Stomach smooth muscle (tissue), 2 donors: ENCODE measurements at regions not wholly inside any gene's neighbourhood (a gene's known extent, or its start where the extent isn't known, plus 50 kb on each side); places are given as distances from the start of the nearest gene placed in this dataset.

ENCODE experiments used
- H3K27ac ChIP-seq: one replicate; pipeline ENCODE4 v1.7.0; 2013; ENCODE audit warnings: mild to moderate bottlenecking, low read length, inconsistent platforms
- H3K27me3 ChIP-seq, 2 donors: one replicate each; pipeline ENCODE4 v1.7.0; 2013; ENCODE audit warnings: low read length in 2 of 2; ENCODE audit not compliant: insufficient read depth in 2 of 2, control insufficient read depth in 1 of 2
- H3K36me3 ChIP-seq, 2 donors: one replicate each; pipeline ENCODE4 v1.7.0; 2013; ENCODE audit warnings: low read length in 2 of 2; ENCODE audit not compliant: control insufficient read depth in 2 of 2, insufficient read depth in 2 of 2
- H3K4me1 ChIP-seq: one replicate; pipeline ENCODE4 v1.7.0; 2013; ENCODE audit warnings: low read length; ENCODE audit not compliant: control insufficient read depth, insufficient read depth
- H3K4me3 ChIP-seq, 2 donors: one replicate each; pipeline ENCODE4 v1.7.0; 2013; ENCODE audit warnings: low read length in 2 of 2
- H3K9ac ChIP-seq, 2 donors: one replicate each; pipeline ENCODE4 v1.7.0; 2013; ENCODE audit warnings: low read length in 2 of 2, mild to moderate bottlenecking in 1 of 2
- H3K9me3 ChIP-seq, 2 donors: one replicate each; pipeline ENCODE4 v1.7.0; 2013; ENCODE audit warnings: low read length in 2 of 2; ENCODE audit not compliant: control insufficient read depth in 2 of 2
- donor health status: healthy.
- donor health status: Pancreatic carcinoma.

DNA sequence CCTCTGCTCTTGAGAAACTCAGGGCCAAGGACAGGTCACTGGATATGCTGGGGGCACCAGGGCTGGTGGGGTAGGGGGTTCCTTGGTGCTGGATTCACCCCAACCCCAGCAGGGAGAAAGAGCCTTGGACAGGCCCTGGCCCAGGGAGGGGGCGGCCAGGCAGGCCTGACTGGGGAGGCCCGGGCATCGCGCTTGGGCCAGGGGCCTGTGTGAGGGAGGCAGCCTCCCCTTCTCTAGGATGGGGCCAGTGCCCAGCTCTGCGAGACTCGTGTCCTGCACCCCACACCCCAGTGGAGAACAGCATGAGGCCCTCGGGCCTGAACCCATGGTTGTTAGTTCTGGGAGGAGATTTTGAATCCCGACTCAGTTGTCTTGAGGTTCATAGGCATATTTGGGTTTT lies 217.1 kb downstream of the ZNF248 start:
- Histone ChIP-seq H3K27ac (no peak overlapping the region), H3K9me3 (peaks cover 3 to 6% of the 10 kb centered on the region in 2 donors), H3K27me3 (no peaks in the 10 kb centered on the region), H3K9ac (no peak overlapping the region), H3K4me3 (no peak overlapping the region), H3K36me3 (no peaks in the 10 kb centered on the region), H3K4me1 (no peaks in the 10 kb centered on the region)

DNA sequence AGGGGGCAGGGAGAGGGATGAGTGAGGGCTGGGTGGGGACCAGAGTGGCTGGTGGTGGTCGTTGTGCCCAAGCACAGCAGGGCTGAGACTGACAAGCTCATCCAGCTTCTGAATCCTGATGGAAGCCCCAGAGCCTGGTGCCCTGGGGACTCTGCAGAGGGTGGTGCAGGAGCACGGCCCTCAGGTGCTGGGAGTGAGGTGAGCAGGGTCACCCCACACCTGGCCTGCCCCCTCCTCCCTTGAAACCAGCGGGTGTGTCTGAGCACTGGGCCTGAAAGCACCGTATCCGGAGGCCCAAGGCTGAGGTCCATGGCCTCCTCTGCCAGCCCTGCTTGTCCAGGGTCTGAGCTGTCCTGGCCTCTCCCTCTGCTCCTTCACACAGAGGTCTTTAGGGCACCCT lies 218.2 kb downstream of the ZNF248 start:
- Histone ChIP-seq H3K27me3 (no peaks in the 10 kb centered on the region), H3K9ac (no peak overlapping the region), H3K4me1 (no peaks in the 10 kb centered on the region), H3K9me3 (peaks cover 3 to 6% of the 10 kb centered on the region in 2 donors), H3K27ac (no peak overlapping the region), H3K4me3 (no peak overlapping the region), H3K36me3 (no peaks in the 10 kb centered on the region)

DNA sequence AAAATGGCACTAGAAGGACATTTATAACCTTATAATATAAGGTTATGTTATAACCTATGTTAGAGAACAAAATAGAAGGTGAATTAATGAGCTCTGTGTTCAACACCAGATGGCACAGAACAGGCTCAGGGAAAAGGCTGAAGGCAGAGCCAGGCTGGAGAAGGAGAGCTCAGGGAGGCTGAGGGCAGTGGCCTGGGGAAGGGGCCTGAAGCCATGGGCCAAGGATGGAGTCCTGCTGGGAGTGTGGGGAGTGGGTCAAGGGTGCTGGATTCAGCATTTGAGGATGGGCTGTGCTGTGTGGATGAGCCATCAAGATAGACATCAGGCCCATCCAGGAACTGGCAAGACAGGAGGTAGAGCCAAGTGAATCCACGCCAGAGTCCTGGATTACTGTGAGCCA lies 218.8 kb downstream of the ZNF248 start:
- Histone ChIP-seq H3K27me3 (no peaks in the 10 kb centered on the region), H3K9me3 (peaks cover 3 to 9% of the 10 kb centered on the region in 2 donors), H3K4me3 (no peak overlapping the region), H3K36me3 (no peaks in the 10 kb centered on the region), H3K9ac (no peak overlapping the region), H3K27ac (no peak overlapping the region), H3K4me1 (no peaks in the 10 kb centered on the region)

DNA sequence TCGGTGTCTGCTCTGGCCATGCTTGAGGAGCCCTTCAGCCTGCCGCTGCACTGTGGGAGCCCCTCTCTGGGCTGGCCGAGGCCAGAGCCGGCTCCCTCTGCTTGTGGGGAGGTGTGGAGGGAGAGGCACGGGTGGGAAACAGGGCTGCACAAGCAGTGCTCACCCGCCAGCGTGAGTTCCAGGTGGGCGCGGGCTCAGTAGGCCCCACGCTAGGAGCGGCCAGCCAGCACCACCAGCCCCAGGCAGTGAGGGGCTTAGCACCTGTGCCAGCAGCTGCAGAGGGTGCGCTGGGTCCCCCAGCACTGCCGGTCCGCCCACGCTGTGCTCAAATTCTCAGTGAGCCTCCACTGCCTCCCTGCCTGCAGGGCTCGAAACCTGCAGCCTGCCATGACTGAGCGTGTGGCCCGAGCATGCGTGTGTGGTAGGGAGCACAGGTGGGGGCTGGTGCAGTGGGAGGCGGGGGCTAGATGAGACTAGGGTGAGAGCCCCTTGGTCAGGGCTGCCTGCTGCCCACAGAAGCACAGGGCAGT lies 223.0 kb downstream of the ZNF248 start:
- no peaks in the 10 kb centered on the region for H3K36me3 ChIP-seq
- no peak overlapping the region for H3K4me3 ChIP-seq
- H3K4me1 ChIP-seq, result no peaks in the 10 kb centered on the region
- no peaks in the 10 kb centered on the region for H3K27me3 ChIP-seq
- no peak overlapping the region for H3K27ac ChIP-seq
- peaks cover 6 to 9% of the 10 kb centered on the region in 2 donors for H3K9me3 ChIP-seq
- H3K9ac ChIP-seq, result no peak overlapping the region

DNA sequence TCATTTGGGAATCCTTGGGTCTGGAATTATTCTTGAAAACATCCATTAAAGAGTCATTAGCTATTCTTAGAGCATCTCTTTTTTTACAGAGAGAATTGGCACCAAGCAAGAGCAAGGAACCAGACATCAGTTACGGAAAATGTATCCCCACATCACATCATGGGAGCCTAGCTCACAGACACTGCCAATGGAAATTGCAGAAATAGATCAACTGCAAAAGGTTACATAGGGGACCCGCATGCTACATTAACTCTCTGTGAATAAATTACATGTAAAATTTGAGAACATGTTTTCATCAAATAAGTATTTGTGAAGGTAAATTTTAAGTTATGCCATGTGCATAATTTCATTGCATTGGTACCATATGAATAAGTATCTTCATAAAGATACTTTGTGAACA lies 224.8 kb downstream of the ZNF248 start:
- peaks cover 6 to 8% of the 10 kb centered on the region in 2 donors for H3K9me3 ChIP-seq
- no peaks in the 10 kb centered on the region for H3K27me3 ChIP-seq
- H3K4me1 ChIP-seq, result no peaks in the 10 kb centered on the region
- H3K9ac ChIP-seq, result no peak overlapping the region
- H3K4me3 ChIP-seq, result no peak overlapping the region
- H3K36me3 ChIP-seq, result no peaks in the 10 kb centered on the region
- no peak overlapping the region for H3K27ac ChIP-seq

DNA sequence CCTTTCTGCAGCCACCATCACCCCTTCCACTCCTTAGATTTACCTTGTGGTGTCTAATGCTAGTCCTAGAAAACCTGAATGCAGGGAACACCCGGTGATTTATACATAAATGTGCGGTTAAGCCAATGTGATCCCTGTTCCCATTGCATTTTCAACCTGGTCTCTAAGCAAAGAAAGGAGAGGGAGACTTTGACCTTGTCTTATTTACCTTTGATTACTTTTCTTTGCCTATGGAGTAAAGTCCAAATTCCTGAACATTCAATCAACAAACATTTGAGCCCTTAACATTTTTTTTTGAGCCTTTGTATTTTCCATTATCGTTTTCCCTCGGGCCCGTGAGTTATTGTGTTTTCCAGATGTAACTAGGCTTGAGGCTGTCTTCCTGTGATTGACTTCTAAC lies 233.9 kb downstream of the ZNF248 start:
- Histone ChIP-seq H3K9me3 (peaks cover 0 to 4% of the 10 kb centered on the region in 2 donors), H3K27ac (no peak overlapping the region), H3K4me3 (no peak overlapping the region), H3K27me3 (no peaks in the 10 kb centered on the region), H3K9ac (no peak overlapping the region), H3K4me1 (no peaks in the 10 kb centered on the region), H3K36me3 (no peaks in the 10 kb centered on the region)

DNA sequence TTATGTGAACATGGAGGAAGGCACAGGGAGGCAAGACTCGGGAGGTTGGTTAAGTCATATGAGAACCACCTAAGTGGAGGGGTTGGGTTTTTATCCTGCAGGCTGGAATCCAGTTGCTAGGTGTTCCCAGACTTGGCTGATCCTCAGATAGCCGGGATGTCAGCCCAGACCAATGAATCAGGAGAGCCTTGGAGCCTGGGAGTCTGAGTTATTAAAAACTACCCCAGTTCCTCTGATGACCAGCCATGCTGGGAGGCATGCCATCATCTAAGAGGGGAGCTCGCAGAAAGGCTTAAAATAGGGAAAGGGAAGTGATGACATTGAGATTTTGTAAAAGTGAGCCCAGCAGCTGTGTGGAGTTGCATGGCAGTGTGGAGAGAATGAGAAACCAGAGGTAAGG lies 238.1 kb downstream of the ZNF248 start:
- Histone ChIP-seq H3K9ac (no peak overlapping the region), H3K4me3 (no peak overlapping the region), H3K4me1 (no peaks in the 10 kb centered on the region), H3K27ac (no peak overlapping the region), H3K9me3 (peaks cover 3 to 4% of the 10 kb centered on the region in 2 donors), H3K27me3 (no peaks in the 10 kb centered on the region), H3K36me3 (no peaks in the 10 kb centered on the region)

DNA sequence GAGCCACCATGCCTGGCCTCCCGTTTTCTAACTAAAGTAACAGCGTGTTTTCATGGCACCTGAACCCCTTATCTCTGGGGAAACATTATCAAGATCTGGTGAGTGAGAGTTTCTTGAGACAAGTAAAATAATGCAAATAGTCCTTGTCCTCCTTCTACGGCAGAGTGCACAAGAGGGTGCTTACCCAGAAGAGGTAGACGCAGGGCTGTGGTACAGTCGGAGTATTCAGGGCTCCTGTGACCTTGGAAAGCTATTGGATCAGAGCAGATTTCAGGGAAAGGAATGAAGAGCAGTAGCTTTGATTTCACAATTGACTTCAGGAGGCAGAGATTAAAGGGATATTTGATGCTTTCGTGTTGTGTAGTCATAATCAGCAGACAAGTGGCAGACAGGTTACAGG lies 269.1 kb downstream of the ZNF248 start:
- Histone ChIP-seq H3K4me3 (no peak overlapping the region), H3K27ac (no peak overlapping the region), H3K4me1 (no peaks in the 10 kb centered on the region), H3K9me3 (no peaks in the 10 kb centered on the region), H3K27me3 (no peaks in the 10 kb centered on the region), H3K9ac (no peak overlapping the region), H3K36me3 (no peaks in the 10 kb centered on the region)

DNA sequence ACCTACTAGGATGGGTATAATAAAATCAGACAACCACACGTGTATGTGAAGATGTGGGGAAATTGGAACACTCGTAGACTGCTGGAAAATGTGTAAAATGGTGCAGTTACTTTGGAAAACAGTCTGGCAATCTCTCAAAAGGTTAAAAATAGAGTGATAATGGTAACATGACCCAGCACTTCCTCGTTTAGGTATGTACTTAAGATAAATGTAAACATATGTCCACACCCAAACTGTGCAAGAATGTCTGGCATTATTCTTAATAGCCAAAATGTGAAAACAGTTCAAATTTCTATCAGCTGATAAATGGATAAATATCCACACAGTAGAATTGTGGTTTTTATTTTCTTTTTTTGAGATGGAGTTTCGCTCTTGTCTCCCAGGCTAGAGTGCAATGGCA lies 272.8 kb downstream of the ZNF248 start:
- Histone ChIP-seq H3K36me3 (no peaks in the 10 kb centered on the region), H3K9ac (no peak overlapping the region), H3K27ac (no peak overlapping the region), H3K4me3 (no peak overlapping the region), H3K27me3 (no peaks in the 10 kb centered on the region), H3K9me3 (no peaks in the 10 kb centered on the region), H3K4me1 (no peaks in the 10 kb centered on the region)

DNA sequence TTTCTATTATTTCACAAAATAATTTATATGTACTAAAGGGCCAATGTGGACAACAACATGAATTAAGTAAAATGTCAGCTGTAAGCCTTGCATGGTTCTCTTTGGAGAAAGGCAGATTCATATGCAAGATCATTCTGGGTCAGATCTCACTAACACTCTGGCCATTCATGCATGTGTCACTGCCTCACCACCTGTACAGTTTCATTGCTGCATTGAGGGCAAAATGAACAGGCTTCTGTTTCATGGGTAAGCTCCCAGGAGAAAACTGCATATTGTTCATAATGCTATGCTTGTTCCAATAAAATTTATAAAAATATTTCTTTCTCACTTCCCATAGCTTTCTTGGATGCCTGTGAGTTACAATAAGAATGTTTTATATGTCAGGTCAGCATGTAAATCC lies 275.2 kb downstream of the ZNF248 start:
- Histone ChIP-seq H3K9me3 (no peaks in the 10 kb centered on the region), H3K4me3 (no peak overlapping the region), H3K4me1 (no peaks in the 10 kb centered on the region)

DNA sequence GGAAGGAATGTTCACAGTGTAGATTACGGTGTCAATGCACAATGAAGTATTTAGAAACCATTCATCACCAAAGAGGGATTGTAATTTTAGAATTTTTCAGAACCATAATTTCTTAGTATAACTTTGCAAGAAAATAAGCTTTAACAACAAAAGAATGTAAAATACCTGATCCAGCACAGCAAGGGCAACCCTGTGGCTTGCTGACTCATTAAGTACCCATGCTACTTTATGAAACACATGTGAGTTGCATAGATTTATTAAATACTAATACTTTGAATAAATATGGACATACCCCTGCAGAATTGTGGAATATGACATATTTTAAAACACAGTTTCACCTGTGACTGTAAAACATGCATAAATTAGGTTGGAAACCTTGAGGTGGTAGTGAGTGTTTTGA lies 281.3 kb downstream of the ZNF248 start:
- Histone ChIP-seq H3K27me3 (peaks cover 0 to 2% of the 10 kb centered on the region in 2 donors), H3K36me3 (no peaks in the 10 kb centered on the region), H3K4me1 (no peaks in the 10 kb centered on the region), H3K9me3 (no peaks in the 10 kb centered on the region), H3K9ac (no peak overlapping the region), H3K27ac (no peak overlapping the region), H3K4me3 (no peak overlapping the region)

More for the DNA sequence above, 275.2 kb downstream of the ZNF248 start:
- Histone ChIP-seq H3K27ac (no peak overlapping the region), H3K27me3 (no peaks in the 10 kb centered on the region), H3K9ac (no peak overlapping the region), H3K36me3 (no peaks in the 10 kb centered on the region)
